AG09309 (cell line): ENCODE measurements at regions not wholly inside any gene's neighbourhood (a gene's known extent, or its start where the extent isn't known, plus 50 kb on each side); places are given as distances from the start of the nearest gene placed in this dataset.
A peak's percentile ranks its signal among the peaks of the same experiment; 100 is the strongest.
"Not testable (repeated sequence)": the region's sequence is repeated elsewhere in the genome, so short reads cannot be mapped to it uniquely, and the experiment has no call there.

ENCODE experiments used
- DNase-seq: peaks from one replicate; pipeline ENCODE4 v3.0.0-alpha.2; 2010; ENCODE audit warnings: low read depth
- H3K4me3 ChIP-seq: 2 replicates; pipeline ENCODE4 v1.5.1; 2011; ENCODE audit warnings: mild to moderate bottlenecking, low read depth, low read length, moderate library complexity; ENCODE audit not compliant: control insufficient read depth
- TF ChIP-seq, protein P1 (sequence below): IDR thresholded peaks from 2 replicates; pipeline ENCODE4 v1.5.1; 2011; ENCODE audit warnings: mild to moderate bottlenecking, low read depth, low read length, inconsistent platforms; ENCODE audit not compliant: insufficient read depth, control insufficient read depth; ENCODE audit errors: missing control alignments

DNA sequence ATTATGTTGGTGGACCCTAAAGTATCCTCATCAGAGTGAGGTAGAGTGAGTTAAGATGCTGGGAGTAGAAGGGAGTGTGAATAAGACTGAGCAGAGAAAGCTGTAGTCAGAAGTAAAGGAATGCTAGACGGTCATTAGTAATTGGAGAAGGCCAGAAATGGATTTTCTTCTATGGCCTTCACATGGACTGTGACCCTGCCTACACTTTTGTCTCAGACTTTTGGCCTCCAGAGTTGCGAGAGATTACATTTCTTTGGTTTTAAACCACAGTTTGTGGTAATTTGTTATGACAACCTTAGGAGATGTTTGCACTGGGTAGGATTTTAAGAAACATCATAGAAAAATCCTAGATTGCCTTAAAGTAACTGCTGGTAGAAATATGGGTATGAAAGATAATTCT, 1267.7 kb upstream of the TMEFF2 start:
- TF ChIP-seq, protein P1, sequence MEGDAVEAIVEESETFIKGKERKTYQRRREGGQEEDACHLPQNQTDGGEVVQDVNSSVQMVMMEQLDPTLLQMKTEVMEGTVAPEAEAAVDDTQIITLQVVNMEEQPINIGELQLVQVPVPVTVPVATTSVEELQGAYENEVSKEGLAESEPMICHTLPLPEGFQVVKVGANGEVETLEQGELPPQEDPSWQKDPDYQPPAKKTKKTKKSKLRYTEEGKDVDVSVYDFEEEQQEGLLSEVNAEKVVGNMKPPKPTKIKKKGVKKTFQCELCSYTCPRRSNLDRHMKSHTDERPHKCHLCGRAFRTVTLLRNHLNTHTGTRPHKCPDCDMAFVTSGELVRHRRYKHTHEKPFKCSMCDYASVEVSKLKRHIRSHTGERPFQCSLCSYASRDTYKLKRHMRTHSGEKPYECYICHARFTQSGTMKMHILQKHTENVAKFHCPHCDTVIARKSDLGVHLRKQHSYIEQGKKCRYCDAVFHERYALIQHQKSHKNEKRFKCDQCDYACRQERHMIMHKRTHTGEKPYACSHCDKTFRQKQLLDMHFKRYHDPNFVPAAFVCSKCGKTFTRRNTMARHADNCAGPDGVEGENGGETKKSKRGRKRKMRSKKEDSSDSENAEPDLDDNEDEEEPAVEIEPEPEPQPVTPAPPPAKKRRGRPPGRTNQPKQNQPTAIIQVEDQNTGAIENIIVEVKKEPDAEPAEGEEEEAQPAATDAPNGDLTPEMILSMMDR: no peak
- H3K4me3 ChIP-seq: no peak overlapping the region
- DNase-seq: peak; percentile 2

DNA sequence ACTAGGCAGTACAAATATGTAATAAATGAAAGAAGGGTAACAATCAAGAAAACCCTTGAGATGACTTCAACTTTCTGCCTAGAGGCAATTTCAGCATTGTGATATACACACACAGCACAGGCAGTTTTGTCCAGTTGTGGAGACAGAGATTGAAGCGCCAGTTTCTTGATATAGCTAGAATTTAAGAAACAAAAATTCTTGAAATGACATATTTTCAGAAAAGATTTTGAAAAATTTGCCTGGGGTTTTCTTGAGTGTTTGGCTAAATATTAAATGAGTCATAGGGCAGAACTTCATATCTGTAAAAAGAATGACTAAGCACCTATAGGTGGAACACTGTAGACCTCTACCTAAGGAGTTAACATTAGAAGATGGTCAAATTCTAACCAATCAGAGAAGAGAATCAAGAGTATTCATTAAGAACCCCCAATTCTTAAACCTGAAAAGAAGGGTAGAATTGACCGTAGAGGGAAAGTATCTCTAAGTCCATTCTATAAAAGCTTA, 1266.8 kb upstream of the TMEFF2 start:
- TF ChIP-seq, protein P1: no peak
- H3K4me3 ChIP-seq: no peak overlapping the region
- DNase-seq: no peak

DNA sequence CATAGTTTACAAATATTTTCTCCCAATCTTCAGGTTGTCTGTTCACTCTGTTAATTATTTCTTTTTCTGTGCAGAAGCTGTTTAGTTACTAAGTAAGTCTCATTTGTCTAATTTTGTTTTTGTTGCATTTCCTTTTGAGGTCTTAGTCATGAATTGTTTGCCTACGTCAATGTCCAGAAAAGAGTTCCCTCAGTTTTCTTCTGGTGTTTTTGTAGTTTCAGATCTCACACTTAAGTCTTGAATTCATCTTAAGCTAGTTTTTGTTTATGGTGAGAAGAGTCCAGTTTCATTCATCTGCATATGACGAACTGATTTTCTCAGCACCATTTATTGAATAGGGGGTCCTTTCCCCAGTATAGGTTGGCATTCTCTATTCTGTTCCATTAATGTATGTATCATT, 1252.2 kb upstream of the TMEFF2 start:
- no peak for DNase-seq
- TF ChIP-seq, protein P1: no peak
- no peak overlapping the region for H3K4me3 ChIP-seq

- DNase-seq: no peak
- H3K4me3 ChIP-seq: no peak overlapping the region
- TF ChIP-seq, protein P1: no peak
Observed at GRCh38 chr2:193442293-193442692, 1247.6 kb upstream of the TMEFF2 start.

DNA sequence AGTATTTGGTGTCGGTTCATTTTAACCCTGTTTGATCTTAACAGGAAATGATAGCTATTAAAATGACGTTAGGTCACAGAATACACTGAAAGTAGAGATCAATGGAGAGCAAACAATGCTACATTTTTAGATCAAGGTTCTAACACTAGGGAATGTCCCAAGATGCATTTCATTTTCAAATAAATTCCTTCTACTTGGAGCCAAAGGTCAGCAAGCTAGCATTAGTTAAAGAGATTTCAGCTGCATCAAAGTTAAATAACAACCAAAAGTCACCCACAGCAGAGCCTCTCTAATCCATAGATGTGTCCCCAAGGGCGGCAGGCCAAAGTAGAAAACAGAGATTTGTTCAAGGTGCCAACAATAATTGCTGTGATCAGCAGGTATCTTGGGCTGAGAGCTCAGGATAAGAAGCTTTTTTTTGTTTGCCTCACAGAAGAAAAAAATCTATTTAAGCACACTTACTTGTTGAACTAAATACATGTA, 1233.6 kb upstream of the TMEFF2 start:
- no peak for DNase-seq
- TF ChIP-seq, protein P1: no peak
- H3K4me3 ChIP-seq: no peak overlapping the region

- not testable (repeated sequence) for H3K4me3 ChIP-seq, DNase-seq
Observed at GRCh38 chr2:193412368-193412767, 1217.6 kb upstream of the TMEFF2 start.

GRCh38 chr2:193409951-193410350, 1215.2 kb upstream of the TMEFF2 start:
- DNase-seq: no peak
- TF ChIP-seq, protein P1: no peak

GRCh38 chr2:193382583-193382982, 1187.8 kb upstream of the TMEFF2 start:
- TF ChIP-seq, protein P1: no peak
- DNase-seq: no peak
- H3K4me3 ChIP-seq: no peak overlapping the region

More at GRCh38 chr2:193409951-193410350, 1215.2 kb upstream of the TMEFF2 start:
- H3K4me3 ChIP-seq: no peak overlapping the region
